H1 (cell line): ENCODE measurements at regions not wholly inside any gene's neighbourhood (a gene's known extent, or its start where the extent isn't known, plus 50 kb on each side); places are given as distances from the start of the nearest gene placed in this dataset.

Experiments used
- CTCF ChIA-PET: fragments of 300-600 bp; sonication (Branson Sonifier 250); formaldehyde crosslinking; loops from one replicate; lab custom pipeline; 2021; ENCODE audit not compliant: partially characterized antibody; lab: Charles Lee
- POLR2A ChIA-PET: fragments of 300-600 bp; sonication (Branson Sonifier 250); formaldehyde crosslinking; loops from one replicate; lab custom pipeline; 2021; ENCODE audit warnings: inconsistent platforms; ENCODE audit not compliant: partially characterized antibody; lab: Charles Lee
- DNase-seq, 2 experiments: peaks; one replicate each; pipeline versions ENCODE4 v3.0.0 to v3.0.0-alpha.2; 2010 to 2022; ENCODE audit warnings: low spot score in 2 of 2, low read depth in 1 of 2, mixed read lengths in 1 of 2
- FAIRE-seq: peaks from 2 replicates; lab custom pipeline; 2011; peaks lifted over from hg19 to GRCh38; lab: Jason Lieb, UNC
- H2AFZ ChIP-seq: 2 replicates; pipeline ENCODE4 v1.8.1; 2012; ENCODE audit warnings: low read length, inconsistent platforms
- H2AK5ac ChIP-seq: 2 replicates; pipeline ENCODE4 v1.6.1; 2013; ENCODE audit warnings: low read depth, low read length
- H2BK120ac ChIP-seq: replicated peaks from 2 replicates; pipeline ENCODE3; 2013; ENCODE audit warnings: low read depth, low read length, inconsistent platforms
- H2BK12ac ChIP-seq: 2 replicates; pipeline ENCODE4 v1.6.1; 2013; ENCODE audit warnings: low read depth, low read length
- H2BK15ac ChIP-seq: 2 replicates; pipeline ENCODE4 v1.6.1; 2013; ENCODE audit warnings: low read length
- H2BK20ac ChIP-seq: 2 replicates; pipeline ENCODE4 v1.6.1; 2013; ENCODE audit warnings: low read length
- H2BK5ac ChIP-seq: 2 replicates; pipeline ENCODE4 v1.6.1; 2013; ENCODE audit warnings: low read depth, low read length
- H3K14ac ChIP-seq: 2 replicates; pipeline ENCODE4 v1.6.1; 2013; ENCODE audit warnings: inconsistent platforms; ENCODE audit not compliant: insufficient read length
- H3K18ac ChIP-seq: 2 replicates; pipeline ENCODE4 v1.6.1; 2013; ENCODE audit warnings: low read length; ENCODE audit errors: extremely low read depth
- H3K23ac ChIP-seq: 2 replicates; pipeline ENCODE4 v1.6.1; 2013; ENCODE audit warnings: inconsistent platforms; ENCODE audit not compliant: insufficient read length
- H3K23me2 ChIP-seq: 2 replicates; pipeline ENCODE4 v1.6.1; 2013; ENCODE audit warnings: low read depth, low read length
- H3K27ac ChIP-seq: 2 replicates; pipeline ENCODE4 v1.6.1; 2011; ENCODE audit warnings: low read depth, low read length, inconsistent platforms
- H3K27me3 ChIP-seq, 4 experiments: replicated peaks in 1 of 4; 1 replicate in 1 of 4; 2 replicates in 3 of 4; pipeline versions ENCODE4 v1.6.1 to v1.8.1; 2011 to 2013; ENCODE audit warnings: low read length in 3 of 4, mild to moderate bottlenecking in 3 of 4, inconsistent platforms in 2 of 4, mixed read lengths in 2 of 4, moderate library complexity in 1 of 4; ENCODE audit not compliant: control insufficient read depth in 3 of 4, insufficient read depth in 3 of 4; ENCODE audit errors: extremely low read depth in 1 of 4
- H3K36me3 ChIP-seq, 4 experiments: 2 replicates each; pipeline versions ENCODE4 v1.6.1 to v1.8.1; 2011 to 2013; ENCODE audit warnings: mild to moderate bottlenecking in 4 of 4, low read length in 3 of 4, moderate library complexity in 2 of 4, control low read depth in 1 of 4, inconsistent platforms in 1 of 4; ENCODE audit not compliant: insufficient read depth in 4 of 4, control insufficient read depth in 2 of 4
- H3K4ac ChIP-seq: replicated peaks from 2 replicates; pipeline ENCODE3; 2013; ENCODE audit warnings: low read length, low read depth, mixed read lengths, inconsistent platforms; ENCODE audit not compliant: insufficient read length
- H3K4me1 ChIP-seq, 4 experiments: replicated peaks in 1 of 4; 1 replicate in 1 of 4; 2 replicates in 3 of 4; pipeline versions ENCODE4 v1.6.1 to v1.8.1; 2011 to 2013; ENCODE audit warnings: low read length in 3 of 4, inconsistent platforms in 2 of 4, mixed read lengths in 1 of 4; ENCODE audit not compliant: insufficient read depth in 4 of 4, control insufficient read depth in 3 of 4
- H3K4me2 ChIP-seq, 2 experiments: 2 replicates each; pipeline versions ENCODE4 v1.6.1 to v1.8.1; 2011 to 2013; ENCODE audit warnings: low read depth in 2 of 2, low read length in 2 of 2, control low read depth in 1 of 2, inconsistent platforms in 1 of 2, mild to moderate bottlenecking in 1 of 2; ENCODE audit not compliant: insufficient read depth in 1 of 2
- H3K4me3 ChIP-seq, 4 experiments: fragments of 200-600, 300-600 bp in 1 of 4; sonication (generic), shearing (Covaris generic), sonication (Bioruptor Twin) in 1 of 4; 2 replicates each; pipeline versions ENCODE4 v1.5.1 to v1.8.1; 2011 to 2016; ENCODE audit warnings: low read length in 4 of 4, low read depth in 3 of 4, control low read depth in 2 of 4, inconsistent platforms in 2 of 4, mild to moderate bottlenecking in 2 of 4, mixed read lengths in 1 of 4, moderate library complexity in 1 of 4; ENCODE audit not compliant: insufficient read depth in 2 of 4; ENCODE audit errors: extremely low read depth in 1 of 4
- H3K56ac ChIP-seq: replicated peaks from 2 replicates; pipeline ENCODE3; 2013; ENCODE audit warnings: low read depth, mild to moderate bottlenecking, mixed read lengths, low read length, inconsistent platforms; ENCODE audit not compliant: insufficient read length
- H3K79me1 ChIP-seq: 2 replicates; pipeline ENCODE4 v1.6.1; 2013; ENCODE audit warnings: low read depth, low read length, control low read depth
- H3K79me2 ChIP-seq, 2 experiments: 2 replicates each; pipeline versions ENCODE4 v1.6.1 to v1.8.1; 2012 to 2013; ENCODE audit warnings: low read length in 2 of 2, mild to moderate bottlenecking in 2 of 2, inconsistent platforms in 1 of 2; ENCODE audit not compliant: insufficient read depth in 2 of 2, control insufficient read depth in 1 of 2
- H3K9ac ChIP-seq, 4 experiments: replicated peaks in 1 of 4; 1 replicate in 1 of 4; 2 replicates in 3 of 4; pipeline versions ENCODE4 v1.6.1 to v1.8.1; 2011 to 2013; ENCODE audit warnings: low read depth in 3 of 4, low read length in 3 of 4, control low read depth in 2 of 4, mild to moderate bottlenecking in 2 of 4, moderate library complexity in 2 of 4, inconsistent platforms in 1 of 4; ENCODE audit errors: extremely low read depth in 1 of 4
- H3K9me3 ChIP-seq, 2 experiments: 2 replicates each; pipeline versions ENCODE4 v1.6.1 to v1.8.1; 2012 to 2013; ENCODE audit warnings: mild to moderate bottlenecking in 2 of 2, moderate library complexity in 2 of 2, control low read depth in 1 of 2, inconsistent platforms in 1 of 2, low read depth in 1 of 2, low read length in 1 of 2, mixed read lengths in 1 of 2; ENCODE audit not compliant: insufficient read depth in 2 of 2
- H4K20me1 ChIP-seq, 2 experiments: replicated peaks in 1 of 2; 2 replicates each; pipeline versions ENCODE3 to v1.8.1; 2011 to 2013; ENCODE audit warnings: inconsistent platforms in 2 of 2, low read length in 2 of 2, mild to moderate bottlenecking in 1 of 2; ENCODE audit not compliant: insufficient read depth in 2 of 2, control insufficient read depth in 1 of 2
- H4K5ac ChIP-seq: 2 replicates; pipeline ENCODE4 v1.6.1; 2013; ENCODE audit warnings: low read length, low read depth, mixed read lengths, inconsistent platforms; ENCODE audit not compliant: insufficient read length
- H4K8ac ChIP-seq: 2 replicates; pipeline ENCODE4 v1.8.0; 2013; ENCODE audit warnings: mild to moderate bottlenecking, moderate library complexity, low read length, inconsistent platforms; ENCODE audit not compliant: insufficient read depth; ENCODE audit errors: extremely low read depth
- H4K91ac ChIP-seq: replicated peaks from 2 replicates; pipeline ENCODE3; 2013; ENCODE audit warnings: low read length, mixed read lengths, inconsistent platforms; ENCODE audit not compliant: insufficient read length
- CHD2 ChIP-seq: IDR thresholded peaks from 2 replicates; pipeline ENCODE4 v1.6.1; 2012; ENCODE audit warnings: low read length, improper control_type of control experiment
- NRF1 ChIP-seq: IDR thresholded peaks from 2 replicates; pipeline ENCODE4 v1.6.1; 2011; ENCODE audit warnings: mild to moderate bottlenecking, low read depth, low read length, improper control_type of control experiment
- POLR2AphosphoS5 ChIP-seq: IDR thresholded peaks from 2 replicates; pipeline ENCODE4 v1.6.1; 2011; ENCODE audit warnings: low read depth, low read length
- RXRA ChIP-seq: IDR thresholded peaks from 2 replicates; pipeline ENCODE4 v1.6.1; 2011; ENCODE audit warnings: low read depth, mild to moderate bottlenecking, low read length, moderate library complexity; ENCODE audit not compliant: insufficient read depth
- SP1 ChIP-seq: IDR thresholded peaks from 2 replicates; pipeline ENCODE4 v1.6.1; 2011; ENCODE audit warnings: low read depth, low read length
- TCF12 ChIP-seq: IDR thresholded peaks from 2 replicates; pipeline ENCODE4 v1.6.1; 2011; ENCODE audit warnings: low read depth, mild to moderate bottlenecking, low read length
- ZNF274 ChIP-seq: IDR thresholded peaks from 2 replicates; pipeline ENCODE4 v1.7.0; 2012; ENCODE audit warnings: low read length, borderline replicate concordance; ENCODE audit errors: extremely low read depth
- TF ChIP-seq, protein P1 (sequence below): IDR thresholded peaks from 2 replicates; pipeline ENCODE4 v1.6.1; 2012; ENCODE audit warnings: low read length, inconsistent platforms
- TF ChIP-seq, protein P2 (sequence below): IDR thresholded peaks from 2 replicates; pipeline ENCODE4 v1.6.1; 2012; ENCODE audit warnings: inconsistent platforms

DNA sequence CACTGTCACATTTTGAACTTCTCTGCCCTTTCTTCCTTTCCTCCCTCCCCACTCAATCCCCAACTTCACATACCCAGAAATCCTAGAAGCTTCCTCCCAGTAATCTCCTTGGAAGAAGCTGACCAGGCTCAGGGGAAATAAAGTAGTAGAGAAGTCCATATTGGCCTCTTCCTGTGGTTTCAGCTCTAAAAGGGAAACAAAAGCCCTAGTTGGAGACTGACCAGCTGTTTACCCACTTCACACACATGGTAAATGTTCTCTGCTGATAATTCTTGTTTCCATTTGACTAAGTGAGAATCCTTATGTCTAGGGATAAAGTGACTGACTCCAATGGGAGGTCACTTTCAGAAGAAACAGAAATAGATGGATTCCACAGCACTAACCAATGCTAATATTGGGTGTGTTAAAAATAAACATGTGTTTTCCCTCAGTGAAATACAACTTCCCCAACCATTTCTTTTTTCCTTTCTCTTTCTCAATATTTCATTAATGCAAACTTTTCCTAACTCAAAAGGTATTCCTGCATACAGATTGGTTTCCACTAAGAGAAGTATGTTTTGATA is 178.9 kb upstream of the DPT start:
- no peak overlapping the region for H2BK5ac ChIP-seq
- no peak overlapping the region for H2BK12ac ChIP-seq
- no peaks in the 10 kb centered on the region for H3K79me2 ChIP-seq
- no peak for DNase-seq
- no peak overlapping the region for H2BK20ac ChIP-seq
- no peak overlapping the region for H3K4me2 ChIP-seq
- no peak overlapping the region for H4K8ac ChIP-seq
- H4K20me1 ChIP-seq, result no peaks in the 10 kb centered on the region
- TF ChIP-seq, protein P1, sequence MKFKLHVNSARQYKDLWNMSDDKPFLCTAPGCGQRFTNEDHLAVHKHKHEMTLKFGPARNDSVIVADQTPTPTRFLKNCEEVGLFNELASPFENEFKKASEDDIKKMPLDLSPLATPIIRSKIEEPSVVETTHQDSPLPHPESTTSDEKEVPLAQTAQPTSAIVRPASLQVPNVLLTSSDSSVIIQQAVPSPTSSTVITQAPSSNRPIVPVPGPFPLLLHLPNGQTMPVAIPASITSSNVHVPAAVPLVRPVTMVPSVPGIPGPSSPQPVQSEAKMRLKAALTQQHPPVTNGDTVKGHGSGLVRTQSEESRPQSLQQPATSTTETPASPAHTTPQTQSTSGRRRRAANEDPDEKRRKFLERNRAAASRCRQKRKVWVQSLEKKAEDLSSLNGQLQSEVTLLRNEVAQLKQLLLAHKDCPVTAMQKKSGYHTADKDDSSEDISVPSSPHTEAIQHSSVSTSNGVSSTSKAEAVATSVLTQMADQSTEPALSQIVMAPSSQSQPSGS, result no peak
- TF ChIP-seq SP1, result no peak
- TF ChIP-seq NRF1, result no peak
- TF ChIP-seq RXRA, result no peak
- no peak for TF ChIP-seq TCF12
- TF ChIP-seq, protein P2, sequence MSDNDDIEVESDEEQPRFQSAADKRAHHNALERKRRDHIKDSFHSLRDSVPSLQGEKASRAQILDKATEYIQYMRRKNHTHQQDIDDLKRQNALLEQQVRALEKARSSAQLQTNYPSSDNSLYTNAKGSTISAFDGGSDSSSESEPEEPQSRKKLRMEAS, result no peak
- no peak for TF ChIP-seq ZNF274
- no peak for TF ChIP-seq POLR2AphosphoS5
- TF ChIP-seq CHD2, result no peak
- no peak overlapping the region for H2AK5ac ChIP-seq
- no peak overlapping the region for H2BK120ac ChIP-seq
- no peaks in the 10 kb centered on the region for H3K79me1 ChIP-seq
- no peak overlapping the region for H3K18ac ChIP-seq
- ChIA-PET POLR2A (no interaction called here), CTCF (interaction anchor here (0.9 to 1.5 kb wide), 4 partner anchors 11 to 270 kb away, joined by 3 read pairs; no protein-coding TSS in a partner anchor)
- no peaks in the 10 kb centered on the region for H3K27me3 ChIP-seq
- no peak overlapping the region for H2BK15ac ChIP-seq
- no peak overlapping the region for H4K5ac ChIP-seq
- H3K9me3 ChIP-seq, result no peaks in the 10 kb centered on the region
- H3K36me3 ChIP-seq, result no peaks in the 10 kb centered on the region
- no peaks in the 10 kb centered on the region for H3K23me2 ChIP-seq
- H3K4me3 ChIP-seq, result no peak overlapping the region
- H3K9ac ChIP-seq, result no peak overlapping the region
- FAIRE-seq, result no peak
- H3K4me1 ChIP-seq, result no peaks in the 10 kb centered on the region
- no peak overlapping the region for H3K56ac ChIP-seq
- H3K27ac ChIP-seq, result no peak overlapping the region
- no peak overlapping the region for H3K23ac ChIP-seq
- H2AFZ ChIP-seq, result no peak overlapping the region; the same call in 1 of the 2 replicates
- H3K14ac ChIP-seq, result no peak overlapping the region
- H4K91ac ChIP-seq, result no peak overlapping the region
- no peak overlapping the region for H3K4ac ChIP-seq
